Mammary epithelial cell (primary cell): ENCODE measurements at regions not wholly inside any gene's neighbourhood (a gene's known extent, or its start where the extent isn't known, plus 50 kb on each side); places are given as distances from the start of the nearest gene placed in this dataset.
"Not testable (repeated sequence)": the region's sequence is repeated elsewhere in the genome, so short reads cannot be mapped to it uniquely, and the experiment has no call there.

Experiments used
- CTCF ChIP-seq, 2 donors: IDR thresholded peaks in 1 of 2; conservative IDR thresholded peaks in 1 of 2; 2 replicates each; pipeline ENCODE4 v1.5.1; 2011 to 2012; ENCODE audit warnings: inconsistent platforms in 2 of 2, low read length in 2 of 2, mild to moderate bottlenecking in 2 of 2, control low read depth in 1 of 2, low read depth in 1 of 2; ENCODE audit not compliant: insufficient read depth in 1 of 2; ENCODE audit errors: extremely low read depth in 1 of 2
- EZH2 ChIP-seq: IDR thresholded peaks from 2 replicates; pipeline ENCODE4 v1.6.1; 2012; ENCODE audit warnings: low read length, inconsistent platforms, borderline replicate concordance

- TF ChIP-seq CTCF (conservative IDR thresholded peaks at IDR 0.05 in 1 of 2, IDR thresholded peaks at IDR 0.05 in 1 of 2; ENCODE audit: extremely low read depth in 1 of 2, insufficient read depth in 1 of 2, low read depth in 1 of 2, low read length in 2 of 2); EZH2: not testable (repeated sequence)
Measured at GRCh38 chr4:69020462-69020807, 68.8 kb upstream of the UGT2A3 start.
